CD4-positive, alpha-beta T cell (primary cell): ENCODE measurements at regions not wholly inside any gene's neighbourhood (a gene's known extent, or its start where the extent isn't known, plus 50 kb on each side); places are given as distances from the start of the nearest gene placed in this dataset.

Experiments
- ATAC-seq: fragments of 200-7000 bp; cut with Tn5 transposase; one replicate; pipeline ENCODE4 v1.10.0; 2022; ENCODE audit warnings: mild to moderate bottlenecking; ENCODE audit not compliant: poor library complexity
- CTCF ChIA-PET: fragments of 350-600 bp; sonication (Branson Sonifier 250); formaldehyde crosslinking; loops from one replicate; lab custom pipeline; 2021; ENCODE audit warnings: antibody characterized with exemption, inconsistent platforms; lab: Charles Lee
- POLR2A ChIA-PET: fragments of 350-600 bp; sonication (Branson Sonifier 250); formaldehyde crosslinking; loops from one replicate; lab custom pipeline; 2021; ENCODE audit warnings: antibody characterized with exemption, inconsistent platforms; lab: Charles Lee
- DNase-seq, 14 experiments: peaks; one replicate each; pipeline ENCODE4 v3.0.0-alpha.2; 2013 to 2020; ENCODE audit warnings: mixed read lengths in 2 of 14
- H3K27ac ChIP-seq, 2 donors: one replicate each; pipeline versions ENCODE4 v1.5.1 to v1.7.0; 2013; ENCODE audit warnings: low read length in 2 of 2, low read depth in 1 of 2, mild to moderate bottlenecking in 1 of 2
- H3K27me3 ChIP-seq, 2 experiments: 1 replicate in 1 of 2; 2 replicates in 1 of 2; pipeline versions ENCODE4 v1.6.1 to v1.7.0; 2013; ENCODE audit warnings: low read length in 2 of 2, control low read depth in 1 of 2, mild to moderate bottlenecking in 1 of 2, moderate library complexity in 1 of 2; ENCODE audit not compliant: insufficient read depth in 2 of 2, control insufficient read depth in 1 of 2
- H3K36me3 ChIP-seq: one replicate; pipeline ENCODE4 v1.6.1; 2013; ENCODE audit warnings: low read length, control low read depth; ENCODE audit not compliant: insufficient read depth
- H3K4me1 ChIP-seq: one replicate; pipeline ENCODE4 v1.6.1; 2013; ENCODE audit warnings: low read length, control low read depth; ENCODE audit not compliant: insufficient read depth
- H3K4me3 ChIP-seq: one replicate; pipeline ENCODE4 v1.5.1; 2013; ENCODE audit warnings: mild to moderate bottlenecking, low read length, moderate library complexity
- H3K9me3 ChIP-seq, 2 experiments: 1 replicate in 1 of 2; 2 replicates in 1 of 2; pipeline versions ENCODE4 v1.6.1 to v1.7.0; 2013; ENCODE audit warnings: low read length in 2 of 2, mild to moderate bottlenecking in 2 of 2, control low read depth in 1 of 2, moderate library complexity in 1 of 2; ENCODE audit not compliant: control insufficient read depth in 1 of 2, insufficient read depth in 1 of 2
- H3K27ac Mint-ChIP-seq: one replicate; pipeline ENCODE4 v1.8.0; 2020; ENCODE audit warnings: mixed read lengths
- H3K27me3 Mint-ChIP-seq: one replicate; pipeline ENCODE4 v1.8.0; 2021; ENCODE audit warnings: mixed read lengths
- H3K36me3 Mint-ChIP-seq: one replicate; pipeline ENCODE4 v1.8.0; 2021; ENCODE audit warnings: low read depth, mixed read lengths
- H3K4me1 Mint-ChIP-seq: one replicate; pipeline ENCODE4 v1.8.0; 2021; ENCODE audit warnings: low read depth, mixed read lengths
- H3K4me3 Mint-ChIP-seq: one replicate; pipeline ENCODE4 v1.8.0; 2020; ENCODE audit warnings: mild to moderate bottlenecking, mixed read lengths
- H3K9me3 Mint-ChIP-seq: one replicate; pipeline ENCODE4 v1.8.0; 2020; ENCODE audit warnings: mixed read lengths
- intact Hi-C, 2 experiments: fragments of 100-400 bp; cut with DNase I in 1 of 2; cut with micrococcal nuclease in 1 of 2; formaldehyde crosslinking; loops; one replicate each; pipeline versions ENCODE4 v1.15.1 to v1.9.0; 2023 to 2025; cut with DNase I, micrococcal nuclease
- TF ChIP-seq, protein P1 (sequence below): fragments of 200-600 bp; IDR thresholded peaks from one replicate; pipeline ENCODE4 v1.8.0; 2022; ENCODE audit warnings: antibody characterized with exemption, mild to moderate bottlenecking

GRCh38 chr10:6964543-6964942 lies 384.5 kb upstream of the PRKCQ start:
- Histone ChIP-seq H3K27me3 (peaks cover 0 to 11% of the 10 kb centered on the region in 2 experiments), H3K9me3 (no peaks in the 10 kb centered on the region), H3K4me3 (no peak overlapping the region), H3K4me1 (no peaks in the 10 kb centered on the region), H3K27ac (no peak overlapping the region), H3K36me3 (no peaks in the 10 kb centered on the region)
- Mint-ChIP-seq H3K36me3 (no peaks in the 10 kb centered on the region), H3K27ac (no peak overlapping the region), H3K9me3 (no peaks in the 10 kb centered on the region), H3K4me1 (no peaks in the 10 kb centered on the region), H3K4me3 (no peak overlapping the region), H3K27me3 (peaks cover 7% of the 10 kb centered on the region)
- ATAC-seq (no peak), DNase-seq (no peak)
- CTCF ChIA-PET, result no interaction called here
- intact Hi-C loops, result no loop called here
- TF ChIP-seq, protein P1, sequence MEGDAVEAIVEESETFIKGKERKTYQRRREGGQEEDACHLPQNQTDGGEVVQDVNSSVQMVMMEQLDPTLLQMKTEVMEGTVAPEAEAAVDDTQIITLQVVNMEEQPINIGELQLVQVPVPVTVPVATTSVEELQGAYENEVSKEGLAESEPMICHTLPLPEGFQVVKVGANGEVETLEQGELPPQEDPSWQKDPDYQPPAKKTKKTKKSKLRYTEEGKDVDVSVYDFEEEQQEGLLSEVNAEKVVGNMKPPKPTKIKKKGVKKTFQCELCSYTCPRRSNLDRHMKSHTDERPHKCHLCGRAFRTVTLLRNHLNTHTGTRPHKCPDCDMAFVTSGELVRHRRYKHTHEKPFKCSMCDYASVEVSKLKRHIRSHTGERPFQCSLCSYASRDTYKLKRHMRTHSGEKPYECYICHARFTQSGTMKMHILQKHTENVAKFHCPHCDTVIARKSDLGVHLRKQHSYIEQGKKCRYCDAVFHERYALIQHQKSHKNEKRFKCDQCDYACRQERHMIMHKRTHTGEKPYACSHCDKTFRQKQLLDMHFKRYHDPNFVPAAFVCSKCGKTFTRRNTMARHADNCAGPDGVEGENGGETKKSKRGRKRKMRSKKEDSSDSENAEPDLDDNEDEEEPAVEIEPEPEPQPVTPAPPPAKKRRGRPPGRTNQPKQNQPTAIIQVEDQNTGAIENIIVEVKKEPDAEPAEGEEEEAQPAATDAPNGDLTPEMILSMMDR, result no peak
- POLR2A ChIA-PET, result no interaction called here

- no peak overlapping the region for H3K4me3 ChIP-seq
- Mint-ChIP-seq H3K27ac (no peak overlapping the region), H3K36me3 (no peaks in the 10 kb centered on the region), H3K4me3 (no peak overlapping the region), H3K27me3 (peaks cover 7% of the 10 kb centered on the region), H3K9me3 (no peaks in the 10 kb centered on the region), H3K4me1 (peaks cover 15% of the 10 kb centered on the region)
- no peak for ATAC-seq
- intact Hi-C loops, result no loop called here
- H3K27me3 ChIP-seq, result peaks cover 0 to 11% of the 10 kb centered on the region in 2 experiments
- peaks cover 8% of the 10 kb centered on the region for H3K4me1 ChIP-seq
- ChIA-PET CTCF (no interaction called here), POLR2A (no interaction called here)
- no peak overlapping the region for H3K27ac ChIP-seq
- DNase-seq, result no peak
- H3K36me3 ChIP-seq, result no peaks in the 10 kb centered on the region
- no peaks in the 10 kb centered on the region for H3K9me3 ChIP-seq
- TF ChIP-seq, protein P1, result no peak
Observed at GRCh38 chr10:6962576-6962975, 382.5 kb upstream of the PRKCQ start.

GRCh38 chr10:6958711-6959110 lies 378.6 kb upstream of the PRKCQ start:
- Histone ChIP-seq H3K4me3 (no peak overlapping the region), H3K9me3 (no peaks in the 10 kb centered on the region), H3K27me3 (no peaks in the 10 kb centered on the region), H3K27ac (no peak overlapping the region), H3K4me1 (peaks cover 8% of the 10 kb centered on the region), H3K36me3 (no peaks in the 10 kb centered on the region)
- TF ChIP-seq, protein P1, result no peak
- POLR2A ChIA-PET, result no interaction called here
- Mint-ChIP-seq H3K27ac (no peak overlapping the region), H3K27me3 (no peaks in the 10 kb centered on the region), H3K4me1 (peaks cover 15% of the 10 kb centered on the region), H3K9me3 (no peaks in the 10 kb centered on the region), H3K4me3 (no peak overlapping the region), H3K36me3 (no peaks in the 10 kb centered on the region)
- CTCF ChIA-PET, result no interaction called here
- ATAC-seq, result no peak
- peak in 1 of 14 experiments; percentile 49 for DNase-seq
- intact Hi-C loops, result no loop called here
